Left ventricle myocardium inferior (tissue), 1 donor: ENCODE measurements at regions not wholly inside any gene's neighbourhood (a gene's known extent, or its start where the extent isn't known, plus 50 kb on each side); places are given as distances from the start of the nearest gene placed in this dataset.

Experiments used
- DNase-seq: peaks from one replicate; pipeline ENCODE4 v3.0.0-alpha.2; 2020
- H3K27ac ChIP-seq: fragments of 200-600 bp; replicated peaks from 2 replicates; pipeline ENCODE4 v1.8.0; 2021
- H3K27me3 ChIP-seq: fragments of 200-600 bp; 2 replicates; pipeline ENCODE4 v1.8.0; 2021; ENCODE audit warnings: low read depth
- H3K36me3 ChIP-seq: fragments of 200-600 bp; 2 replicates; pipeline ENCODE4 v1.8.0; 2021
- H3K4me1 ChIP-seq: fragments of 200-600 bp; 2 replicates; pipeline ENCODE4 v1.8.0; 2021
- H3K4me3 ChIP-seq: fragments of 200-600 bp; 2 replicates; pipeline ENCODE4 v1.8.0; 2021; ENCODE audit warnings: mild to moderate bottlenecking, moderate library complexity
- H3K9me3 ChIP-seq: fragments of 200-600 bp; replicated peaks from 2 replicates; pipeline ENCODE4 v1.8.0; 2021
- CTCF ChIP-seq: fragments of 200-600 bp; IDR thresholded peaks from 2 replicates; pipeline ENCODE4 v1.8.0; 2021; ENCODE audit warnings: antibody characterized with exemption, mild to moderate bottlenecking, borderline replicate concordance
- intact Hi-C: fragments of 100-400 bp; cut with micrococcal nuclease; formaldehyde crosslinking; loops from one replicate; pipeline ENCODE4 v1.11.0; 2022
- donor health status: DM: no; HTN: yes; CAD: no; lungs with severe emphysema.

- intact Hi-C loops = no loop called here
- TF ChIP-seq CTCF = no peak
- H3K4me1 ChIP-seq = no peaks in the 10 kb centered on the region
Measured at GRCh38 chr11:79582434-79582833, 141.6 kb upstream of the TENM4 start.

GRCh38 chr11:79579063-79579462 lies 138.2 kb upstream of the TENM4 start:
- no peak for TF ChIP-seq CTCF
- H3K4me3 ChIP-seq = no peak overlapping the region
- intact Hi-C loops = no loop called here
- no peak overlapping the region for H3K27ac ChIP-seq
- no peaks in the 10 kb centered on the region for H3K4me1 ChIP-seq
- H3K36me3 ChIP-seq = no peaks in the 10 kb centered on the region
- no peak for DNase-seq
- H3K9me3 ChIP-seq = no peaks in the 10 kb centered on the region
- peaks cover 14% of the 10 kb centered on the region for H3K27me3 ChIP-seq

More at GRCh38 chr11:79582434-79582833, 141.6 kb upstream of the TENM4 start:
- no peak overlapping the region for H3K27ac ChIP-seq
- no peaks in the 10 kb centered on the region for H3K9me3 ChIP-seq
- H3K4me3 ChIP-seq = no peak overlapping the region
- H3K36me3 ChIP-seq = no peaks in the 10 kb centered on the region
- DNase-seq = no peak
- H3K27me3 ChIP-seq = peaks cover 10% of the 10 kb centered on the region

- H3K4me3 ChIP-seq = no peak overlapping the region
- no peak for TF ChIP-seq CTCF
- H3K4me1 ChIP-seq = no peaks in the 10 kb centered on the region
- intact Hi-C loops = no loop called here
- DNase-seq = no peak
- H3K9me3 ChIP-seq = no peaks in the 10 kb centered on the region
- no peak overlapping the region for H3K27ac ChIP-seq
- H3K36me3 ChIP-seq = no peaks in the 10 kb centered on the region
- H3K27me3 ChIP-seq = peaks cover 14% of the 10 kb centered on the region
Measured at GRCh38 chr11:79578116-79578515, 137.3 kb upstream of the TENM4 start.

GRCh38 chr11:79575701-79576100 lies 134.9 kb upstream of the TENM4 start:
- Histone ChIP-seq H3K36me3 (no peaks in the 10 kb centered on the region), H3K9me3 (no peaks in the 10 kb centered on the region), H3K27ac (no peak overlapping the region), H3K4me3 (no peak overlapping the region), H3K4me1 (no peaks in the 10 kb centered on the region), H3K27me3 (peaks cover 7% of the 10 kb centered on the region)
- no peak for DNase-seq
- intact Hi-C loops = no loop called here
- TF ChIP-seq CTCF = no peak

GRCh38 chr11:79570104-79570503 lies 129.3 kb upstream of the TENM4 start:
- intact Hi-C loops = no loop called here
- H3K27me3 ChIP-seq = no peaks in the 10 kb centered on the region

More at GRCh38 chr11:79570104-79570503, 129.3 kb upstream of the TENM4 start:
- no peak for TF ChIP-seq CTCF
- Histone ChIP-seq H3K27ac (no peak overlapping the region), H3K9me3 (peaks cover 8% of the 10 kb centered on the region), H3K36me3 (no peaks in the 10 kb centered on the region), H3K4me3 (no peak overlapping the region), H3K4me1 (no peaks in the 10 kb centered on the region)
- DNase-seq = no peak
